Ovary (tissue), 3 donors: ENCODE measurements at regions not wholly inside any gene's neighbourhood (a gene's known extent, or its start where the extent isn't known, plus 50 kb on each side); places are given as distances from the start of the nearest gene placed in this dataset.
"Not testable (repeated sequence)": the region's sequence is repeated elsewhere in the genome, so short reads cannot be mapped to it uniquely, and the experiment has no call there.

ENCODE experiments used
- CTCF ChIP-seq, 3 donors: fragments of 450-650 bp in 2 of 3; fragments of 200-600 bp in 1 of 3; IDR thresholded peaks; one replicate each; pipeline versions ENCODE4 v1.5.1 to v1.8.0; 2016 to 2022; ENCODE audit warnings: antibody characterized with exemption in 3 of 3, mild to moderate bottlenecking in 1 of 3
- POLR2A ChIP-seq: fragments of 450-650 bp; IDR thresholded peaks from one replicate; pipeline ENCODE4 v1.6.1; 2017; ENCODE audit warnings: antibody characterized with exemption, mild to moderate bottlenecking, moderate library complexity
- donor health status: DM: no; HTN: no; CAD: no.

- TF ChIP-seq CTCF (IDR thresholded peaks at IDR 0.05); POLR2A: not testable (repeated sequence)
Measured at GRCh38 chr21:5079361-5079760, 5442.0 kb upstream of the TPTE start.
